Upper lobe of right lung (tissue), 1 donor: ENCODE measurements at regions not wholly inside any gene's neighbourhood (a gene's known extent, or its start where the extent isn't known, plus 50 kb on each side); places are given as distances from the start of the nearest gene placed in this dataset.

Experiments used
- ATAC-seq: fragments of 200-7000 bp; cut with Tn5 transposase; one replicate; pipeline ENCODE4 v1.9.1; 2020; ENCODE audit warnings: mild to moderate bottlenecking, moderate library complexity
- DNase-seq: peaks from one replicate; pipeline ENCODE4 v3.0.0-alpha.2; 2020
- H3K27ac ChIP-seq: fragments of 200-600 bp; one replicate; pipeline ENCODE4 v1.8.0; 2022
- H3K27me3 ChIP-seq: fragments of 200-600 bp; one replicate; pipeline ENCODE4 v1.8.0; 2022; ENCODE audit warnings: mild to moderate bottlenecking
- H3K36me3 ChIP-seq: fragments of 200-600 bp; one replicate; pipeline ENCODE4 v1.8.0; 2022
- H3K4me1 ChIP-seq: fragments of 200-600 bp; one replicate; pipeline ENCODE4 v1.8.0; 2022
- H3K4me3 ChIP-seq: fragments of 200-600 bp; one replicate; pipeline ENCODE4 v1.8.0; 2022; ENCODE audit warnings: mild to moderate bottlenecking
- H3K9me3 ChIP-seq: fragments of 200-600 bp; one replicate; pipeline ENCODE4 v1.8.0; 2022
- intact Hi-C: fragments of 100-400 bp; cut with DNase I; formaldehyde crosslinking; loops from one replicate; pipeline ENCODE4 v1.11.0; 2022
- TF ChIP-seq, protein P1 (sequence below): fragments of 200-600 bp; IDR thresholded peaks from one replicate; pipeline ENCODE4 v1.8.0; 2022; ENCODE audit warnings: antibody characterized with exemption
- donor health status: DM: no; HTN: yes; CAD: no; lungs with severe emphysema.

DNA sequence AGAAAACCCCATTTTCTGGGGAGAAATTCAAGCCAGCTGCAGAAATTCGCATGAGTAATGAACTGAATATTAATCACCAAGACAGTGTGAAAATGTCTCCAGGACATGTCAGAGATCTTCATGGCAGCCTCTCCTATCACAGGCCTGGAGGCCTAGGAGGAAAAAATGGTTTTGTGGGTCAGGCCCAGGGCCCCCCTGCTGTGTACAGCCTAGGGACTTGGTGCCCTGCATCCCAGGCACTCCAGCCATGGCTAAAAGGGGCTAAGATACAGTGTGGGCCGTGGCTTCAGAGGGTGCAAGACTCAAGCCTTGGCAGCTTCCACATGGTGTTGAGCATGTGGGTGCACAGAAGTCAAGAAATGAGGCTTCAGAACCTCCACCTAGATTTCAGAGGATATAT lies 185.9 kb upstream of the GATB start:
- no peak for ATAC-seq
- H3K27ac ChIP-seq, result no peak overlapping the region
- DNase-seq, result no peak
- intact Hi-C loops, result no loop called here
- peaks cover 8% of the 10 kb centered on the region for H3K9me3 ChIP-seq
- no peaks in the 10 kb centered on the region for H3K36me3 ChIP-seq
- no peaks in the 10 kb centered on the region for H3K27me3 ChIP-seq
- TF ChIP-seq, protein P1, sequence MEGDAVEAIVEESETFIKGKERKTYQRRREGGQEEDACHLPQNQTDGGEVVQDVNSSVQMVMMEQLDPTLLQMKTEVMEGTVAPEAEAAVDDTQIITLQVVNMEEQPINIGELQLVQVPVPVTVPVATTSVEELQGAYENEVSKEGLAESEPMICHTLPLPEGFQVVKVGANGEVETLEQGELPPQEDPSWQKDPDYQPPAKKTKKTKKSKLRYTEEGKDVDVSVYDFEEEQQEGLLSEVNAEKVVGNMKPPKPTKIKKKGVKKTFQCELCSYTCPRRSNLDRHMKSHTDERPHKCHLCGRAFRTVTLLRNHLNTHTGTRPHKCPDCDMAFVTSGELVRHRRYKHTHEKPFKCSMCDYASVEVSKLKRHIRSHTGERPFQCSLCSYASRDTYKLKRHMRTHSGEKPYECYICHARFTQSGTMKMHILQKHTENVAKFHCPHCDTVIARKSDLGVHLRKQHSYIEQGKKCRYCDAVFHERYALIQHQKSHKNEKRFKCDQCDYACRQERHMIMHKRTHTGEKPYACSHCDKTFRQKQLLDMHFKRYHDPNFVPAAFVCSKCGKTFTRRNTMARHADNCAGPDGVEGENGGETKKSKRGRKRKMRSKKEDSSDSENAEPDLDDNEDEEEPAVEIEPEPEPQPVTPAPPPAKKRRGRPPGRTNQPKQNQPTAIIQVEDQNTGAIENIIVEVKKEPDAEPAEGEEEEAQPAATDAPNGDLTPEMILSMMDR, result no peak
- H3K4me3 ChIP-seq, result no peak overlapping the region
- H3K4me1 ChIP-seq, result no peaks in the 10 kb centered on the region

DNA sequence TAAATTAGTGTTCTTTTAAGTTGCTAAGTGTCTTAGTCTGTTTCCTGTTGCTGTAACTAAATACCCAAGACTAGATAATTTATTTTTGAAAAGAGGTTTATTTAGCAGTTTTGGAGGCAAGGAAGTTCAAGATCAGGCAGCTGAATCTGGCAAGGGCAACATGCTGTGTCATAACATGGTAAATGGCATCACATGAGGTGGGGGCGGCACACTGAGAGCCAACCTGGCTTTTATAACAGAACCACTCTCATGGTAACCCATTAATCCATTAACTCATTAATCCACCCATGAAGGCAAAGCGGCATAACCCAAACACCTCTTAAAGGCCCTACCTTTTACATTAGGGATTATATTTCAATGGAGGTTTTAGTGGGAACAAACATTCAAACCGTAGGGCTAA lies 182.2 kb upstream of the GATB start:
- Histone ChIP-seq H3K4me3 (no peak overlapping the region), H3K36me3 (no peaks in the 10 kb centered on the region), H3K27me3 (no peaks in the 10 kb centered on the region), H3K9me3 (peaks cover 8% of the 10 kb centered on the region), H3K27ac (no peak overlapping the region), H3K4me1 (no peaks in the 10 kb centered on the region)
- DNase-seq, result no peak
- no peak for ATAC-seq
- TF ChIP-seq, protein P1, result no peak
- intact Hi-C loops, result no loop called here

DNA sequence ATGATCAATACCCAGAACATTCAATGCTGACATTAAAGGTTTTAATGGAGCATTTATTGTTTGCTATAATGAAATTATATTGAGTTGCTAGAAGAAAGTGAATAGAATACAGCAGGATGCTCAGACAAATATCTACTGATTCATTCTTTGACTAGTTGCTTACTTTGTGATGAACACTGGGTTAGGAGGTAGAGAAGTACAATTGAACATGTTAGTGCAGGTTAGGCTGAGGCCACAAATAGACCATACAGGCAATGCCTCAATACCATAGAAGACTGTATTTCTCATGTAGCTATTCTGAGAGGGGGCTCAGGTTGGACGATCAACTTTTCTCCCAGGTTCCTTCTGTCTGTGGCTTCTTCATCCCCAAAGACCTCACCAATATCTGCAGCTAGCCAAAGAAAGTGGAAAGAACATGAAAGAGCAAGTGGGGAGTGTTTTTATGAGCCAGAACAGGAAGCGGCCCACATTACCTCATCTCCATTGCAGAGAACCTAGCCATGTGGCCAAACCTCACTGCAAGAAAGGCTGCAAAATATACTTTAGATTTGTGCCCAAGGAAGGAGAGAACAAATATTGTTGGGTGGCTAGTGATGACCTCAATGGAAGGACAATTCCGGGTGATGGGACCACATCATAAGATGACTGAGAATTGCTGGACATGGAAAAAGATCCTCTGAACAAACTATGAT lies 180.3 kb upstream of the GATB start:
- H3K4me3 ChIP-seq, result no peak overlapping the region
- TF ChIP-seq, protein P1, result no peak
- DNase-seq, result no peak
- no peaks in the 10 kb centered on the region for H3K9me3 ChIP-seq
- intact Hi-C loops, result no loop called here
- no peak for ATAC-seq
- no peaks in the 10 kb centered on the region for H3K4me1 ChIP-seq
- no peak overlapping the region for H3K27ac ChIP-seq
- no peaks in the 10 kb centered on the region for H3K27me3 ChIP-seq
- no peaks in the 10 kb centered on the region for H3K36me3 ChIP-seq

DNA sequence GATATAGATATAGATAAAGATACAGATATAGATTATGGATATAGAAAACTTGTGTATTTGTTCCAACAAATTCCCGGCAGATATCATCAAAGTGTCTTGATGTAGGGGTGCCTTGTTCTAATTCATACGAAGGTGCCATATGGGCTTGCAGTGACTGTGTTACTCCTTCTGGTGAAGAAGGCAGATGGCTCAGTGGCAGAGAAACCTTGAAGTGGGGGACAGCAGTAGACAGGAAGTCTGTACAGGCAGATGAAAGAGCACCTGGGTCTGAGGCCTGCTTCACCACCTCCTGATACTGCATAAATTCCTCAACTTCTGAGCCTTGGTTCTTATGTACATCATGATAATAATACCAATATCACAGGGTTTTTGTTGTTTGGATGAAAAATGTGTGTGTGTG lies 179.5 kb upstream of the GATB start:
- TF ChIP-seq, protein P1, result no peak
- Histone ChIP-seq H3K4me3 (no peak overlapping the region), H3K27ac (no peak overlapping the region), H3K9me3 (no peaks in the 10 kb centered on the region), H3K4me1 (no peaks in the 10 kb centered on the region), H3K36me3 (no peaks in the 10 kb centered on the region), H3K27me3 (no peaks in the 10 kb centered on the region)
- DNase-seq (no peak), ATAC-seq (no peak)
- intact Hi-C loops, result no loop called here

DNA sequence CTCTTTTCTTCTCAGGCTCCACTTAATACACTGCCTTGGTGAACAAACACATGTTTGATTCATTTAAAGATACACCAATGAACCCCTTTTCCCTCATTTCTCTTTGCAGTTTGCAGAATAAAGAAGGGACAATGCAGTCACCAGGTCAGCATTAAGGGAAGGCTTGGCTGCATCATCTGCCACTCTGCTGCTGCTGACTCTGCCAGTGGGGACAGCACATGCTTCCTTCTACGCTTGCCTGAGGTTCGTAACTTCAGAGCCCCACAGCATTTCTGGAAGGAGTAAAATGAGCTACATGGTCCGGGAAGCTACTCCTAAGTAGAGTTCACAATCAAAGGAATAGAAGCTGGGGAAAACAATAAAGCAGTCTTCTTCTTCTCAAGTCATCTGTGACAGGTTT lies 178.9 kb upstream of the GATB start:
- no peaks in the 10 kb centered on the region for H3K4me1 ChIP-seq
- H3K9me3 ChIP-seq, result no peaks in the 10 kb centered on the region
- TF ChIP-seq, protein P1, result no peak
- intact Hi-C loops, result no loop called here
- no peak overlapping the region for H3K27ac ChIP-seq
- no peak for DNase-seq
- ATAC-seq, result no peak
- no peak overlapping the region for H3K4me3 ChIP-seq
- no peaks in the 10 kb centered on the region for H3K27me3 ChIP-seq
- H3K36me3 ChIP-seq, result no peaks in the 10 kb centered on the region

DNA sequence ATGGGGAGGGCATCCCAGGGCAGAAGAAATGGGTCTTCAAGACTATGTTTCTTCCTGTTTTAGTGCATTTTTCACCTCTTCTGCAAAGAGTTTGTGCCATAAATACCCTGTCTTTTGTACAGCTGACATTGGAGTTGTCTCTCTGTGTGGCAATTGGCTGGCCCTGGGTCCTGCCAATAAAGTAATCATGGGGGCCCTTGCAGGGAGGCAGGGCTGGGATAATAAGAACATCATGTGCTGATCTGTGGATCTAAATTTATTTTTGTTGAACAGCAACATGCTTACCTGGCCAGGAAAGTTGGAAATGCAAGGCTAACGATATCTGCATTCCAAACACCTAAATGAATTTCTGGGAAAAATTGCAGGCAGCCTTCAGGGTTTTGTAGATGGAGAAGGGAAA lies 174.6 kb upstream of the GATB start:
- Histone ChIP-seq H3K9me3 (no peaks in the 10 kb centered on the region), H3K4me1 (no peaks in the 10 kb centered on the region), H3K36me3 (no peaks in the 10 kb centered on the region), H3K4me3 (no peak overlapping the region), H3K27ac (no peak overlapping the region), H3K27me3 (no peaks in the 10 kb centered on the region)
- intact Hi-C loops, result no loop called here
- ATAC-seq, result no peak
- TF ChIP-seq, protein P1, result no peak
- DNase-seq, result no peak
